GM19238 (cell line): ENCODE measurements at regions not wholly inside any gene's neighbourhood (a gene's known extent, or its start where the extent isn't known, plus 50 kb on each side); places are given as distances from the start of the nearest gene placed in this dataset.
"Not testable (repeated sequence)": the region's sequence is repeated elsewhere in the genome, so short reads cannot be mapped to it uniquely, and the experiment has no call there.

Source experiments
- DNase-seq: peaks from one replicate; pipeline ENCODE4 v3.0.0; 2011; ENCODE audit warnings: low spot score; ENCODE audit not compliant: insufficient read length

- DNase-seq = no peak
Observed at GRCh38 chr13:80530902-80531301, 190.0 kb upstream of the SPRY2 start.

DNA sequence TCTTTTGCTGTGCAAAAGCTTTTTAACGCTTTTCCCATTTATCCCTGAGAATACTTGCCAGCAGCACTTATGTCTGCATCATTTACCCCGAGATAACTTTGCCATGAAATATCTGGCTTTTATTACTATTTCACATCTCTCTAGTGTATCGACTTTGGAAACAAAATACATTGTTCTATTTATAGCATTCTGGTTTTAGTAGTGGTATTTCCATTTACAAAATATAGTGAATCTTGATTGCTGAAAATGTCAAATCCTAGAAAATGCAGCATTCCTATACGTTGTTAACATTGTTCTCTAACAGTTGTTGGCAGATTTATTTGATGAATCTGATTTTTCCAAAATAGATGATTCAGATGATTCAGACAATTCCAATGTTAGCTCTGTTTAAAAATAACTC is 189.3 kb upstream of the SPRY2 start:
- no peak for DNase-seq

- no peak for DNase-seq
Observed at GRCh38 chr13:80529734-80530133, 188.8 kb upstream of the SPRY2 start.

DNA sequence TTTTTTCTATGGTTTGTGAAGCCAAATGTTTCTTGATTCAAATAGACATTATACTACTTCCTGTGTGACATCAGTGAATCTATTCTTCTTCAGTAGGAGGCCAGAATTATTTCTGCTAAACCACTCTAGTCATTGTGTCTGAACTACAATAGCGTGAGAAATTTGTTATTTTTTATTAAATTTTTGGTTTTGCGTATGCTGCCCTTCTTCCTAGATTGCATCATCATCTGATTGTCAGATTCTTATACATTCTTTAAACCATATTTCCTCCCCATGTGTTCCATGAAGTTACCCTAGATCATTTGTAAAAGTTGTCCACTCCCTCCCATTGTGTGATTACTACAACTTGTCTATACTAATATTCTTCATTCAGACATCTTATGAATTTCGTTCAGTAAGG is 187.8 kb upstream of the SPRY2 start:
- DNase-seq = no peak

- no peak for DNase-seq
Observed at GRCh38 chr13:80527400-80527799, 186.5 kb upstream of the SPRY2 start.

GRCh38 chr13:80524447-80525215 is 183.7 kb upstream of the SPRY2 start:
- DNase-seq = no peak

DNA sequence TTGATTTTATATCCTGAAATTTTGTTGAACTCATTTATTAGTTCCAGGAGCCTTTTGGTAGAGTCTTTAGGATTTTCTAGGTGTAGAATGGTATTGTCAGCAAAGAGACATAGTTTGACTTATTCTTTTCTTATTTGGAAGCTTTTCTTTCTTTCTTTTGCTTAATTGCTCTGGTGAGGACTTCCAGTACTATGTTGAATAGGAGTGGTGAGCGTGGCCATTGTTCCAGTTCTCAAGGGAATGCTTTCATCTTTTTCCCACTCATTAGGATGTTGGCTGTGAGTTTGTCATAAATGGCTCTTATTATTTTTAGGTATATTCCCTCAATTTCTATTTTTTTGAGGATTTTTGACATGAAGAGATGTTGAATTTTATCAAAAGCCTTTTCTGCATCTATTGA is 182.2 kb upstream of the SPRY2 start:
- no peak for DNase-seq

GRCh38 chr13:80522463-80522862 is 181.5 kb upstream of the SPRY2 start:
- DNase-seq = not testable (repeated sequence)

DNA sequence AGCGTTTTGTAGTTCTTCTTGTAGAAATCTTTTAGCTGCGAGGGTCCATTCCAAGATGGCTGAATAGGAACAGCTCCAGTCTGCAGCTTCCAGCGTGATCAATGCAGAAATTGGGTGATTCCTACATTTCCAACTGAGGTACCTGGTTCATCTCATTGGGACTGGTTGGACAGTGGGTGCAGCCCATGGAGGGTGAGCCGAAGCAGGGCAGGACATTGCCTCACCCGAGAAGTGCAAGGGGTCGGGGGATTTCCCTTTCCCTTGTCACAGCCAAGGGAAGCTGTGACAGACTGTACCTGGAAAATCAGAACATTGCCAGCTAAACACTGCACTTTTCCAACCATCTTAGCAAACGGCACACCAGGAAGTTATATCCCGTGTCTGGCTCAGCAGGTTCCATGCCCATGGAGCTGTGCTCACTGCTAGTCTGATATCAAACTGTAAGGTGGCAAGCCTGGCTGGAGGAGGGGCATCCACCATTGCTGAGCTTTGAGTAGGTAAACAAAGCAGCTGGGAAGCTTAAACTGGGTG is 176.0 kb upstream of the SPRY2 start:
- no peak for DNase-seq

DNA sequence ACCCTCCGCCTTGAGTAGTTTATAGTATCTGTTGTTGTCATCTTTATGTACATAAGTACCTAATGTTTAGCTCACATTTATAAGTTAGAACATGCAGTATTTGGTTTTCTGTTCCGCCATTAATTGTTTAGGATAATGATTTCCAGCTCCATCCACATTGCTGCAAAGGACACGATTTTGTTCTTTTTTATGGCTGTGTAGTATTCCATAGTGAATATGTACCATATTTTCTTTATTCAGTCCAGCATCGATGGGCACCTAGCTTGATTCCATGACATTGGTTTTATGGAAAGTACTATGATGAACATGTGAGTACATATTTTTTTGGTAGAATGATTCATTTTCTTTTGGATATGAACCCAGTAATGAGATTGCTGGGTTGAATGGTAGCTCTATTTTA is 174.4 kb upstream of the SPRY2 start:
- DNase-seq = no peak

GRCh38 chr13:80513196-80513595 is 172.3 kb upstream of the SPRY2 start:
- DNase-seq = no peak

GRCh38 chr13:80510686-80511085 is 169.8 kb upstream of the SPRY2 start:
- no peak for DNase-seq

DNA sequence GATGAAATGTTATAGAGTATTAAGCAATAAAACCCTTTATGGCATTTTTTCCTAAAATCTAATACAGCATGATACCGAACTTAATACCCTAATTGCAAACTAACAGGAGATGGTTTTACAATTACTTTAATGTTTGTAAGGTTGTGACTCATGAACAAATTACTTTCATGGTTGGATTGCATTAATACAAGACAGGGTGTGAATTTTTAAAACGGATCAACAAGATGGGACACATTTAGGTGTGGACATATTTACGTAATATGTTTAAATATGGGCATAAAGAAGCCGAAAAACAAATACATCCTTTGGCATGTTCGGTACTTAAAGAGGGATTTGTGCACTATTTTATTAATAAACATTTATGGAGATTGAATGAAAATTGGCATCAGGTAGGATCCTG is 168.3 kb upstream of the SPRY2 start:
- no peak for DNase-seq

DNA sequence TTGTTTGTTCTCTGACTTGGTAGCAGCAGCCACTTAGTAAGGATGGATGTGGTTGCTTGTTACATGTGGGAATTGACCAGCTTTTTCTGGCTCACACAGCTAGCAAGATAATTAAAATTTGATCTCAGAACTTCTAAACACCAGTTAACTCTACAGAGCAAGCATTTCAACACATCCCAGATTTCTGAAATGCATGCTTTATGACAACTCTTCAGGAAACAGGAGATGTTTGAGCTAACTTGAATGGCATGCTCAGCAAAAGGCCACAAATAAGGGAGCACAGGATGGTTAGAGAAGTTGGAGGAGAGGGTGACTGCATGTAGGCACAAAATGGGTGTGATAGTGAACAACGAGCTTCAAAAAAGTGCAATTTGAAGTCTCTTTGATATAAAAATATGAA is 167.1 kb upstream of the SPRY2 start:
- DNase-seq = no peak

- DNase-seq = no peak
Observed at GRCh38 chr13:80504453-80504852, 163.5 kb upstream of the SPRY2 start.

DNA sequence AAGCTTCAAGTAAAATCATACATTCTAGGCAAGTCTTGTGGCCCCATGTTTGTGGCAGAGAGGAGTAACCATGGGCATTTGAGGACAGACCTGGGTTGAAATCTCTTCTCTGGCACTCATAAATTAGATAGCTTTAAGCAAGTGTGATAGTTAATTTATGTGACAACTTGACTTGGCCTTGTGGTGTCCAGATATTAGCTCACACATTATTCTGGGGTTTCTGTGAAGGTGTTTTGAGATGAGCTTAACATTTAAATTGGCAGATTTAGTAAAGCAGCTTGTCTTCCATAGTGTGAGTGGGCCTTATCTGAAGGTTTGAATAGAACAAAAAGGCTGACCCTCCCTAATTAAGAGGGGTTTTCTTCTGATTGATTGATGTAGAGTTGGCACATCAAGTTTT is 161.4 kb upstream of the SPRY2 start:
- DNase-seq = no peak

GRCh38 chr13:80501556-80501955 is 160.6 kb upstream of the SPRY2 start:
- no peak for DNase-seq

- DNase-seq = no peak
Observed at GRCh38 chr13:80499536-80500290, 158.8 kb upstream of the SPRY2 start.

- no peak for DNase-seq
Observed at GRCh38 chr13:80498433-80498832, 157.5 kb upstream of the SPRY2 start.

GRCh38 chr13:80497978-80498377 is 157.1 kb upstream of the SPRY2 start:
- DNase-seq = no peak

DNA sequence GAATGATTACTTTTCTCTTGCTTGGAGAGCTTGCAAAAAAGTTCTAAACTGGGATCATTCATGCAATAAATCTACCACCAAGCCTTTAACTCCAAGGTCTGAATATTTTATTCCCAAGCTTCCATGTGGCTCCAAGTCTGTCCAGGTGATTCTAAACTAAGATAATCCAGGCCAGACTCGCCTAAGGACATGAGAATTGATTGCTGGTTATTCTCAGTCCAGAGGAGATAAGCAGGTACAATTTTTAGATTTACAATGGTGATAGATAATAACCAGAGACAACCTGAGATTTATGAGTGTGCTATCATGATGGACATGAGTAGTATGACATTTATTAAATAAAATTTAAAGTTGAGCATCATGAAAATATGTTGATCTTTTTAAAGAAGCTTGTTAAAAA is 156.5 kb upstream of the SPRY2 start:
- no peak for DNase-seq

DNA sequence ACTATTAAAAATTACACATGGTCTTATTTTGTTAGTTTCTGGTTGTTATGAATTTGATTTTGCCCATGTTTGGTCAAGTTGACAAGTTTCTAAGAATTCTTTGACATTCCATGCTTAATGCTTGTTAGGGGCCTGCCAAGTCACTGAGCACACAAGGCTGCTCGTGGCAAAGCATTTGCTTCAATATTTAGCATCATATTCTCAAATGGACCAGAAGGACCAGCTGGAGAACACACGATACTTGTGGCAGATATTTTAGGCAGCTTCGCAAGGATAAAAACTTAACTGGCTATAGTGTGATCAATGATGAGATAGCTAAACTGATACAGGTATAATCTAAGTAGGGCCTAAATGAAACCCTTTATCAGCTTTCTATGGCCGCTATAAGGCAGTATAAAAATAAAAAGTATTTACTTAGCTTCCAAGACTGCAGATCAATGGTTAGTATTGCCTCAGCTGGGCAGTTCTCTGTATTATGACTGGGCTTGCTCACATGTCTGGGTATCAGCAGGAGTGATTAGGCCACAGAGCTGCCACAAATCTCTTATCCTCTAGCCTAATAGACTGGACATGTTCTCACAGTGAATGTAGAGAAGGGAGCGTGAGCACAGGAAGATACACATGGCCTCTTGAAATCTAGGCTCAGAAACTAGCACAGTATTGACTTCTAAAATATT is 155.9 kb upstream of the SPRY2 start:
- no peak for DNase-seq
